Activated CD8-positive, alpha-beta T cell treated with anti-CD3 and anti-CD28 coated beads for 36 hours (primary cell): ENCODE measurements at regions not wholly inside any gene's neighbourhood (a gene's known extent, or its start where the extent isn't known, plus 50 kb on each side); places are given as distances from the start of the nearest gene placed in this dataset.
A peak's percentile ranks its signal among the peaks of the same experiment; 100 is the strongest.

Source experiments
- ATAC-seq: fragments of 200-7000 bp; cut with Tn5 transposase; one replicate; pipeline ENCODE4 v1.10.0; 2021; ENCODE audit warnings: mild to moderate bottlenecking, moderate library complexity
- CTCF ChIA-PET: fragments of 350-600 bp; sonication (Branson Sonifier 250); formaldehyde crosslinking; loops from one replicate; lab custom pipeline; 2021; ENCODE audit warnings: antibody characterized with exemption; lab: Charles Lee
- POLR2A ChIA-PET: fragments of 350-600 bp; sonication (Branson Sonifier 250); formaldehyde crosslinking; loops from one replicate; lab custom pipeline; 2021; ENCODE audit warnings: antibody characterized with exemption; lab: Charles Lee
- DNase-seq: peaks from one replicate; pipeline ENCODE4 v3.0.0-alpha.2; 2020
- H3K27ac Mint-ChIP-seq: one replicate; pipeline ENCODE4 v1.8.0; 2021; ENCODE audit warnings: mild to moderate bottlenecking, mixed read lengths
- H3K27me3 Mint-ChIP-seq: one replicate; pipeline ENCODE4 v1.8.0; 2021; ENCODE audit warnings: mixed read lengths
- H3K36me3 Mint-ChIP-seq: one replicate; pipeline ENCODE4 v1.8.0; 2021; ENCODE audit warnings: low read depth, mixed read lengths
- H3K4me1 Mint-ChIP-seq: one replicate; pipeline ENCODE4 v1.8.0; 2021; ENCODE audit warnings: low read depth, mixed read lengths
- H3K4me3 Mint-ChIP-seq: one replicate; pipeline ENCODE4 v1.8.0; 2021; ENCODE audit warnings: mild to moderate bottlenecking, moderate library complexity, mixed read lengths
- H3K9me3 Mint-ChIP-seq: one replicate; pipeline ENCODE4 v1.8.0; 2021; ENCODE audit warnings: mixed read lengths
- intact Hi-C: fragments of 100-400 bp; cut with micrococcal nuclease; formaldehyde crosslinking; loops from one replicate; pipeline ENCODE4 v1.10.0; 2022
- TF ChIP-seq, protein P1 (sequence below): fragments of 200-600 bp; IDR thresholded peaks from one replicate; pipeline ENCODE4 v1.8.0; 2022; ENCODE audit warnings: antibody characterized with exemption, mild to moderate bottlenecking

DNA sequence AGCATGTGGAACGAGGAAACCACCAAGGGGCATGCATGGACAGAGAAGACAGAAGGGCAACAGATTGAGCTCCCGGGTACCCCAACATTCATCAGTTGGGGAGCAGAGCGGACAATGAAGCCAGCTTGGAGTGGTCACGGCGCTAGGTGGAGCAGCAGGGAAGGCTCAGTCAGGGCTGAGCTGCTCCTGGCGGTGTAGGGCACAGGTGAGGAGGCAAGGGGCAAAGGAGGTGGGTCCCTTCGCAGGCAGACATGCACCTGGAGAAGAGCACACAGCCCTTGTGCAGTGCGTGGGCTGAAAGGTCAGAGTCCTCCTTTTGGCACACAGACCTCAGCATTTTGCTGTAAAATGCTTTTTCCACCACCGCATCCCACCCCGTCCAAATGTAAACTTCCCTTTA is 90.0 kb upstream of the SLC6A6 start:
- Mint-ChIP-seq H3K27me3 (peaks cover 3% of the 10 kb centered on the region), H3K27ac (no peak overlapping the region), H3K9me3 (no peaks in the 10 kb centered on the region), H3K4me1 (no peaks in the 10 kb centered on the region), H3K36me3 (no peaks in the 10 kb centered on the region), H3K4me3 (no peak overlapping the region)
- ATAC-seq = no peak
- CTCF ChIA-PET = no interaction called here
- POLR2A ChIA-PET = interaction anchor here (0.5 kb wide), 1 partner anchor 20 kb away, joined by 3 read pairs; no protein-coding TSS in a partner anchor
- intact Hi-C loops = no loop called here
- DNase-seq = no peak
- TF ChIP-seq, protein P1, sequence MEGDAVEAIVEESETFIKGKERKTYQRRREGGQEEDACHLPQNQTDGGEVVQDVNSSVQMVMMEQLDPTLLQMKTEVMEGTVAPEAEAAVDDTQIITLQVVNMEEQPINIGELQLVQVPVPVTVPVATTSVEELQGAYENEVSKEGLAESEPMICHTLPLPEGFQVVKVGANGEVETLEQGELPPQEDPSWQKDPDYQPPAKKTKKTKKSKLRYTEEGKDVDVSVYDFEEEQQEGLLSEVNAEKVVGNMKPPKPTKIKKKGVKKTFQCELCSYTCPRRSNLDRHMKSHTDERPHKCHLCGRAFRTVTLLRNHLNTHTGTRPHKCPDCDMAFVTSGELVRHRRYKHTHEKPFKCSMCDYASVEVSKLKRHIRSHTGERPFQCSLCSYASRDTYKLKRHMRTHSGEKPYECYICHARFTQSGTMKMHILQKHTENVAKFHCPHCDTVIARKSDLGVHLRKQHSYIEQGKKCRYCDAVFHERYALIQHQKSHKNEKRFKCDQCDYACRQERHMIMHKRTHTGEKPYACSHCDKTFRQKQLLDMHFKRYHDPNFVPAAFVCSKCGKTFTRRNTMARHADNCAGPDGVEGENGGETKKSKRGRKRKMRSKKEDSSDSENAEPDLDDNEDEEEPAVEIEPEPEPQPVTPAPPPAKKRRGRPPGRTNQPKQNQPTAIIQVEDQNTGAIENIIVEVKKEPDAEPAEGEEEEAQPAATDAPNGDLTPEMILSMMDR = no peak

DNA sequence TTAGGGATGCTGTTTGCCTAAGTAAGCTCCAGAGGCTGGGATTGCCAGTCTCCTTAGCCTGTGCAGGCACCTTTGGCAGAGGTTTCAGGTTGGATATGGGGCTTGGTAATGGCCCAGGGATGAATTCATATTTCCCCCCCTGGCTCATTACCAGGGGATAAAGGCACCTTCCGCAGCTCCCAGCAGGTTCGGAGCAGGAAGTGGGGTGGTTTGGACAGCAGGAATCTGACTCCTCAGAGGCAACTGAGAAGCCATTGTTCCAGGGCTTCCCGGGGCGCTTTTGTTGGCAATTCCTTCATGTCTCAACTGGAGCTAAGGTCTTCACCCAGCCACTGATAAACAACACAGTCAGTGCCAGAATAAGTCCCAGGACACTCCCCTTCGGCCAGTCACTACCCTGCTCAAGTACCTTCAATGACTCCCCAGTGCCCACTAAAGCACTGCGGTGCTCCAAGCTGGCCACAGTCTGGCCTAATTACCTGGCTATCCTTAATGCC is 85.3 kb upstream of the SLC6A6 start:
- H3K36me3 Mint-ChIP-seq = no peaks in the 10 kb centered on the region
- no peak overlapping the region for H3K4me3 Mint-ChIP-seq
- H3K4me1 Mint-ChIP-seq = no peaks in the 10 kb centered on the region
- intact Hi-C loops = no loop called here
- ChIA-PET CTCF (no interaction called here), POLR2A (no interaction called here)
- no peak overlapping the region for H3K27ac Mint-ChIP-seq
- TF ChIP-seq, protein P1 = no peak
- ATAC-seq = no peak
- peaks cover 4% of the 10 kb centered on the region for H3K9me3 Mint-ChIP-seq
- no peaks in the 10 kb centered on the region for H3K27me3 Mint-ChIP-seq
- DNase-seq = no peak

DNA sequence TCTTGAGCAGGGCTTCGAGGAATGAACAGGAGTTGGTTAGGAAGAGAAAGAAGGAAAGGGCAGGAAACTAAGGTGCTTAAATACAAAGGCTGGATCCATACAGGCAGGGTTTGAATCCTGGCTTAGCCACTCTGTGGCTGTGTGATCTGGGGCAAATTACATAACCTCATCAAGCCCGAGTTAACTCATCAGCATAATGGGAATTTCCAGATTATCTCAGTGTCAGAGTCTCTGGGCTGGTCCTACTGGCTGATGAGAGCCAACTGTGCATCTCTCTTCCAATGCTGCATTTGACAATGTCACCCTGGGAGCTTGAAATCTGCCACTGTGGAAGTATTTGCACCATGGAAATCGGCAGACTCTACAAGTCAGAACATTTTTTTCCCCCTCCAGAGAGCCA is 83.8 kb upstream of the SLC6A6 start:
- Mint-ChIP-seq H3K27ac (no peak overlapping the region), H3K36me3 (no peaks in the 10 kb centered on the region), H3K4me1 (no peaks in the 10 kb centered on the region), H3K9me3 (peaks cover 4% of the 10 kb centered on the region), H3K27me3 (no peaks in the 10 kb centered on the region), H3K4me3 (no peak overlapping the region)
- ChIA-PET CTCF (no interaction called here), POLR2A (no interaction called here)
- no peak for DNase-seq
- intact Hi-C loops = no loop called here
- no peak for ATAC-seq
- TF ChIP-seq, protein P1 = no peak

DNA sequence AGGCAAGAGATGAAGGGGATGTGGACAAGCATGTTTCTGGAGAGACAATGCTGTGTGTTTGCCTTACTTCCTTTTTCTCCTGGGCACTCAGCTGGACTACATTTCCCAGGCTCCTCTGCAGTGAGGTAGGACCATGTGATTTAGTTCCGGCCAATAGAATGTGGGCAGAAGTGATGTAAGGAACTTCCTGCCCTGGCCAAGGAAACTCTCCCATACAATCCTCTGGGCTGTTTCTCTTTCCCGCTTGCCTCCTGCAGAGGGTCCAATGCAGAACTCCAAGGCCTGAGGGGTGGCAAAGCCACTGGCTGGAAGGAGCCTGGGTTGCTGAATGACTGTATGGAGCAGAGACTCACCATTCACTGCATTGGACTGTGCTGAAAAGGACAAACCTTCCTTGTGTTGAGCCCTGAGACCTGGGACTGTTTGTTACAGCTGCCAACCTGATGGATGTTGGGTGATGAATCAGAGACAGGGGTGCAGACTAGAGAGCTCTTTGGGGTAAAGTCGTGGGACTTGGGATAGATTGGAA is 82.7 kb upstream of the SLC6A6 start:
- ChIA-PET POLR2A (no interaction called here), CTCF (interaction anchor here (0.8 to 1.2 kb wide), 2 partner anchors 31 to 112 kb away, joined by 3 read pairs; no protein-coding TSS in a partner anchor)
- no peak overlapping the region for H3K4me3 Mint-ChIP-seq
- peaks cover 4% of the 10 kb centered on the region for H3K9me3 Mint-ChIP-seq
- no peaks in the 10 kb centered on the region for H3K27me3 Mint-ChIP-seq
- no peaks in the 10 kb centered on the region for H3K4me1 Mint-ChIP-seq
- peak; percentile 54 for DNase-seq
- no peaks in the 10 kb centered on the region for H3K36me3 Mint-ChIP-seq
- H3K27ac Mint-ChIP-seq = no peak overlapping the region
- peak; percentile 88 for ATAC-seq
- TF ChIP-seq, protein P1 = no peak
- intact Hi-C loops = no loop called here

DNA sequence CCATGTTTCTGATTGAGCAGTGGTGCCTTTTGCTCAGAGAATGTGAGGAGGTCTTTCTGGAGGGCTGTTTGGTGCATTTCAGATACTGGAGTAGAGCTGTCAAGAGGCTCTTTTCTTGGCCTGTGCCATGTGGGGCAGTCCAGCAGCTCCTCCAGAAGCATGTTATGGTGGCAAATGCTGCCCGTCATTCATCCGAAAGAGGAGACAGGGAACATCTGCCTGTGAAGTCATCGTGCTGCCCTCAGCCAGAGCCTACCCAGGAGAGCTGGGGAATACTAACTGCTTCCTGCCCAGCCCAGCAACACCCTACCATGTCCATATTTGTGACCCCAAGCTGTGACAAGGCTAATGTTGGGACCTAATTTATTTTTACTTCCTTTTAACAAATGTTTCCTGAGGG is 82.2 kb upstream of the SLC6A6 start:
- Mint-ChIP-seq H3K9me3 (peaks cover 4% of the 10 kb centered on the region), H3K27ac (no peak overlapping the region), H3K4me1 (no peaks in the 10 kb centered on the region), H3K27me3 (no peaks in the 10 kb centered on the region), H3K36me3 (no peaks in the 10 kb centered on the region), H3K4me3 (no peak overlapping the region)
- ATAC-seq (no peak), DNase-seq (no peak)
- ChIA-PET CTCF (interaction anchor here (0.8 to 1.2 kb wide), 2 partner anchors 31 to 112 kb away, joined by 3 read pairs; no protein-coding TSS in a partner anchor), POLR2A (no interaction called here)
- intact Hi-C loops = no loop called here
- TF ChIP-seq, protein P1 = no peak
